HL-60 (cell line): ENCODE measurements at regions not wholly inside any gene's neighbourhood (a gene's known extent, or its start where the extent isn't known, plus 50 kb on each side); places are given as distances from the start of the nearest gene placed in this dataset.
A peak's percentile ranks its signal among the peaks of the same experiment; 100 is the strongest.
"Not testable (repeated sequence)": the region's sequence is repeated elsewhere in the genome, so short reads cannot be mapped to it uniquely, and the experiment has no call there.

Experiments used
- DNase-seq, 2 experiments: peaks; one replicate each; pipeline ENCODE4 v3.0.0-alpha.2; 2010 to 2020; ENCODE audit warnings: low read depth in 1 of 2, low spot score in 1 of 2
- H3K27ac ChIP-seq: fragments of 250-450 bp; sonication (Bioruptor Pico); replicated peaks from 2 replicates; pipeline ENCODE4 v1.5.1; 2020; ENCODE audit warnings: mild to moderate bottlenecking, moderate library complexity
- H3K27me3 ChIP-seq: fragments of 250-450 bp; sonication (Bioruptor Pico); 2 replicates; pipeline ENCODE4 v1.5.1; 2021; ENCODE audit warnings: mild to moderate bottlenecking, moderate library complexity; ENCODE audit not compliant: insufficient read depth, poor library complexity, severe bottlenecking
- H3K4me3 ChIP-seq: replicated peaks from 2 replicates; pipeline ENCODE4 v1.5.1; 2011; ENCODE audit warnings: mild to moderate bottlenecking, control low read depth, low read length; ENCODE audit not compliant: insufficient read depth
- CTCF ChIP-seq: IDR thresholded peaks from one replicate; pipeline ENCODE4 v1.5.1; 2011; ENCODE audit warnings: low read length, control low read depth, inconsistent platforms; ENCODE audit not compliant: insufficient read depth
- GABPA ChIP-seq: IDR thresholded peaks from 2 replicates; pipeline ENCODE4 v1.6.1; 2012; ENCODE audit warnings: low read depth
- POLR2AphosphoS5 ChIP-seq: IDR thresholded peaks from 2 replicates; pipeline ENCODE4 v1.6.1; 2012; ENCODE audit warnings: low read depth
- REST ChIP-seq: IDR thresholded peaks from 2 replicates; pipeline ENCODE4 v1.6.1; 2012; ENCODE audit warnings: low read depth; ENCODE audit not compliant: insufficient replicate concordance
- SPI1 ChIP-seq: IDR thresholded peaks from 2 replicates; pipeline ENCODE4 v1.6.1; 2012; ENCODE audit warnings: low read depth, mild to moderate bottlenecking, borderline replicate concordance

GRCh38 chr1:148328884-148329283 lies 154.2 kb downstream of the PPIAL4G start:
- Histone ChIP-seq H3K27ac (no peak overlapping the region), H3K27me3 (no peaks in the 10 kb centered on the region), H3K4me3 (no peak overlapping the region)
- no peak for DNase-seq
- TF ChIP-seq SPI1 (no peak), GABPA (no peak), CTCF (no peak), REST (no peak), POLR2AphosphoS5 (no peak)

- DNase-seq, H3K4me3 ChIP-seq, H3K27ac ChIP-seq, H3K27me3 ChIP-seq: not testable (repeated sequence)
Observed at GRCh38 chr1:148325031-148325430, 158.1 kb downstream of the PPIAL4G start.

GRCh38 chr1:148324465-148324864 lies 158.6 kb downstream of the PPIAL4G start:
- H3K4me3 ChIP-seq, DNase-seq, H3K27ac ChIP-seq, H3K27me3 ChIP-seq: not testable (repeated sequence)

GRCh38 chr1:148320079-148320478 lies 163.0 kb downstream of the PPIAL4G start:
- not testable (repeated sequence) for DNase-seq, H3K4me3 ChIP-seq, H3K27me3 ChIP-seq

GRCh38 chr1:148318904-148319242 lies 164.2 kb downstream of the PPIAL4G start:
- H3K27ac ChIP-seq: peak overlapping the region; percentile 93
- no peaks in the 10 kb centered on the region for H3K27me3 ChIP-seq
- peak overlapping the region; percentile 30 for H3K4me3 ChIP-seq
- TF ChIP-seq POLR2AphosphoS5 (no peak), CTCF (no peak), SPI1 (no peak), GABPA (no peak)
- DNase-seq: no peak

More at GRCh38 chr1:148320079-148320478, 163.0 kb downstream of the PPIAL4G start:
- H3K27ac ChIP-seq: not testable (repeated sequence)

- Histone ChIP-seq H3K27me3 (no peaks in the 10 kb centered on the region), H3K27ac (peak overlapping the region; percentile 93), H3K4me3 (peak overlapping the region; percentile 30)
- peak; percentile 88 to 95 for DNase-seq
- TF ChIP-seq REST (peak; percentile 46), CTCF (no peak), GABPA (peak; percentile 13; the same call in 1 of the 2 replicates), SPI1 (peak; percentile 67; the same call in 1 of the 2 replicates), POLR2AphosphoS5 (peak; percentile 75)
Observed at GRCh38 chr1:148318123-148318903, 164.8 kb downstream of the PPIAL4G start.
